Adrenal gland (tissue), 9 donors: ENCODE measurements at regions not wholly inside any gene's neighbourhood (a gene's known extent, or its start where the extent isn't known, plus 50 kb on each side); places are given as distances from the start of the nearest gene placed in this dataset.

Source experiments
- DNase-seq, 7 donors: peaks; one replicate each; pipeline ENCODE4 v3.0.0-alpha.2; 2019 to 2020
- H3K27ac ChIP-seq, 5 donors: fragments of 200-600 bp; sonication (generic) in 4 of 5; 1 replicate in 3 of 5; 2 replicates in 2 of 5; pipeline versions ENCODE4 v1.5.1 to v1.8.0; 2016 to 2020; ENCODE audit warnings: mild to moderate bottlenecking in 1 of 5
- H3K27me3 ChIP-seq: fragments of 200-600 bp; 2 replicates; pipeline ENCODE4 v1.8.0; 2021
- H3K36me3 ChIP-seq, 2 donors: fragments of 200-600 bp; replicated peaks in 1 of 2; 1 replicate in 1 of 2; 2 replicates in 1 of 2; pipeline versions ENCODE4 v1.5.1 to v1.8.0; 2018 to 2022
- H3K4me1 ChIP-seq, 2 donors: fragments of 200-600 bp; replicated peaks in 1 of 2; 1 replicate in 1 of 2; 2 replicates in 1 of 2; pipeline versions ENCODE4 v1.5.1 to v1.8.0; 2018 to 2021
- H3K4me3 ChIP-seq, 4 donors: fragments of 200-600 bp; sonication (generic) in 3 of 4; one replicate each; pipeline ENCODE4 v1.5.1; 2016 to 2018
- H3K9me3 ChIP-seq, 3 donors: fragments of 200-600 bp; sonication (generic) in 1 of 3; replicated peaks in 1 of 3; 1 replicate in 2 of 3; 2 replicates in 1 of 3; pipeline versions ENCODE4 v1.5.1 to v1.8.0; 2016 to 2021
- POLR2A ChIP-seq, 2 donors: fragments of 450-650 bp; IDR thresholded peaks; one replicate each; pipeline ENCODE4 v1.6.1; 2017; ENCODE audit warnings: antibody characterized with exemption in 2 of 2, mild to moderate bottlenecking in 2 of 2, moderate library complexity in 1 of 2
- WGBS, 4 donors: extraction: QIAGEN DNeasy Blood & Tissue Kit in 2 of 4; methylation state at CpG; one replicate each; pipeline versions ENCODE4 v1.1.5 to v1.1.7; 2013 to 2017; 5-methylcytosine and 5-hydroxymethylcytosine counted together
- intact Hi-C, 2 donors: fragments of 100-400 bp; cut with DNase I; formaldehyde crosslinking; loops; one replicate each; pipeline versions ENCODE4 v1.14.1 to v1.15.0; 2022 to 2023
- TF ChIP-seq, protein P1 (sequence below), 6 experiments: fragments of 450-650 bp in 4 of 6; fragments of 200-600 bp in 2 of 6; sonication (generic) in 1 of 6; IDR thresholded peaks; 1 replicate in 5 of 6; 2 replicates in 1 of 6; pipeline versions ENCODE4 v1.5.1 to v1.8.0; 2016 to 2021; ENCODE audit warnings: antibody characterized with exemption in 6 of 6, mild to moderate bottlenecking in 2 of 6, moderate library complexity in 1 of 6
- donor health status: healthy with polysubstance abuse.
- donor health status: Bipolar disorder and iron deficiency.
- donor health status: DM: yes; HTN: yes; CAD: no.
- donor health status: DM: no; HTN: no; CAD: no.
- donor health status: DM: no; HTN: no; CAD: no.

- no peaks in the 10 kb centered on the region for H3K9me3 ChIP-seq
- no peak for DNase-seq
- 67 to 75% (median 69%) methylated on average over 4 of the region's 4 CpGs for WGBS, 4 donors
- intact Hi-C loops: no loop called here
- H3K4me3 ChIP-seq: no peak overlapping the region
- H3K36me3 ChIP-seq: no peaks in the 10 kb centered on the region
- H3K27me3 ChIP-seq: no peaks in the 10 kb centered on the region
- TF ChIP-seq, protein P1, sequence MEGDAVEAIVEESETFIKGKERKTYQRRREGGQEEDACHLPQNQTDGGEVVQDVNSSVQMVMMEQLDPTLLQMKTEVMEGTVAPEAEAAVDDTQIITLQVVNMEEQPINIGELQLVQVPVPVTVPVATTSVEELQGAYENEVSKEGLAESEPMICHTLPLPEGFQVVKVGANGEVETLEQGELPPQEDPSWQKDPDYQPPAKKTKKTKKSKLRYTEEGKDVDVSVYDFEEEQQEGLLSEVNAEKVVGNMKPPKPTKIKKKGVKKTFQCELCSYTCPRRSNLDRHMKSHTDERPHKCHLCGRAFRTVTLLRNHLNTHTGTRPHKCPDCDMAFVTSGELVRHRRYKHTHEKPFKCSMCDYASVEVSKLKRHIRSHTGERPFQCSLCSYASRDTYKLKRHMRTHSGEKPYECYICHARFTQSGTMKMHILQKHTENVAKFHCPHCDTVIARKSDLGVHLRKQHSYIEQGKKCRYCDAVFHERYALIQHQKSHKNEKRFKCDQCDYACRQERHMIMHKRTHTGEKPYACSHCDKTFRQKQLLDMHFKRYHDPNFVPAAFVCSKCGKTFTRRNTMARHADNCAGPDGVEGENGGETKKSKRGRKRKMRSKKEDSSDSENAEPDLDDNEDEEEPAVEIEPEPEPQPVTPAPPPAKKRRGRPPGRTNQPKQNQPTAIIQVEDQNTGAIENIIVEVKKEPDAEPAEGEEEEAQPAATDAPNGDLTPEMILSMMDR (IDR thresholded peaks at IDR 0.05): no peak
- TF ChIP-seq POLR2A (IDR thresholded peaks at IDR 0.05): no peak
- no peaks in the 10 kb centered on the region for H3K4me1 ChIP-seq
- H3K27ac ChIP-seq: no peak overlapping the region
Measured at GRCh38 chr5:117881426-117882230, 1106.7 kb downstream of the DTWD2 start.

DNA sequence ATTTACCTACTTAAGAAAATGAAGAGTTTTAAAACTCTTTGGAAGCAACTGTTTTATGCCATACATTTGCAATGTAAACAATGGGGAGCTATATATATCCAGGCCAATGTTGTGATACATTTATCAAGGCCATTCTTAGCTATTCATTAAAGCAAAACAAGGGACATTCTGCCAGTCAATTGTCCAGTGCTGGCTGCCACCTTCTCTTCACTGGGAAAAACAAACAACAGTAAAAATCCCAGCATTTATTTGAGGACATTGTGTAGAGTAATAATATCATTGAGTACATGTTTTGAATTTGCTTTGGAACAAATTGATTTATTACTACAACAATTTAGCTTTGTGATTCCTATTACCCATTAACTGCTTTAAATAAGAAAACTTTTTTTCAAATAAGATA is 1107.4 kb downstream of the DTWD2 start:
- no peaks in the 10 kb centered on the region for H3K27me3 ChIP-seq
- H3K9me3 ChIP-seq: no peaks in the 10 kb centered on the region
- H3K4me3 ChIP-seq: no peak overlapping the region
- no peak for DNase-seq
- TF ChIP-seq, protein P1 (IDR thresholded peaks at IDR 0.05): no peak
- no peak for TF ChIP-seq POLR2A (IDR thresholded peaks at IDR 0.05)
- no peak overlapping the region for H3K27ac ChIP-seq
- H3K4me1 ChIP-seq: no peaks in the 10 kb centered on the region
- H3K36me3 ChIP-seq: no peaks in the 10 kb centered on the region
- intact Hi-C loops: no loop called here

DNA sequence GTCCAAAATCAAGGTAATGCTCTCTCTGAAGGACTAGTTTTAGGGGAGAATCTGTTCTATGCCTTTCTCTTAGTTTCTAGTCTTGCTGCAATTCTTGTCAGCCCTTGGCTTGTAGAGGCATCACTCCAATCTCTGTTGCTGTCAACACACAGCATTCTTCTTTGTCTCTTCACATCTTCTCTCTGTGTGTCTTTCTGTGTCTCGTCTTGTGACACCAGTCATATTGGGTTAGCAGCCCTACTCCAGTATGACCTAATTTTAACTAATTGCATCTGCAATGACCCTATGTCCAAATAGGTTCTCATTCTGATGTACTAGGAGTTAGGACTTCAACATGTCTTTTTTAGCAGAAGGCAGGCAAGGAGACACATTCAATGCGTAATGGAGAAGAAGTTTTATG is 1110.6 kb downstream of the DTWD2 start:
- WGBS, 4 donors: 69 to 83% (median 77%) methylated on average over 2 of the region's 2 CpGs
- Histone ChIP-seq H3K9me3 (no peaks in the 10 kb centered on the region), H3K4me3 (no peak overlapping the region), H3K4me1 (no peaks in the 10 kb centered on the region), H3K27me3 (no peaks in the 10 kb centered on the region), H3K27ac (no peak overlapping the region), H3K36me3 (no peaks in the 10 kb centered on the region)
- intact Hi-C loops: no loop called here
- DNase-seq: no peak
- no peak for TF ChIP-seq POLR2A (IDR thresholded peaks at IDR 0.05)
- TF ChIP-seq, protein P1 (IDR thresholded peaks at IDR 0.05): no peak

DNA sequence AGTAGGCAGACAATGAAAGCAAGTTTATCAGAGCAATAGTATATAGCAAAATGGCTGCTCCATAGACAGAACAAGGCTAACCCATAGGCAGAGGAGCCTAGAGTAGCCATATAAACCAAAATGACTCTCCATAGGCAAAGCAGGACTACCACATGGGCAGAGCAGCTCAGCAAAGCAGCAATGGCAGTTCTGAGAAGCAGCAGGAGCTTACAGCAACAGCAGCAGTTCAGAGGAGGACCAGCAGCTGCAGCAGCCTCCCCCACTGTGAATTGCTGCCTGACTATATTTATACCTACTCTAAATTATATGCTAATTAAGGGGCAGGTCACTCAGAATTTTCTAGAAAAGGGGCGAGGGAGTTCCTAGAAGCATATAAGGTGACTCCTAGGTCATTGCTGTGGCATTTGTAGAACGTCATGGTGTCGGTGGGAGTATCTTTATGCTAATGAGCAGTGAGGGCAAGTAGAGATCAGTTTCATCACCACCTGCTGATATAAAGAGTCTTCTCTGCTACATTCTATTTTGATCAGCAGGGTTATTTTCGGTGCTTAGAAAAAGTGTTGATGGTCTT is 1115.5 kb downstream of the DTWD2 start:
- no peaks in the 10 kb centered on the region for H3K9me3 ChIP-seq
- 71 to 85% (median 76%) methylated on average over 4 of the region's 4 CpGs for WGBS, 4 donors
- no peak overlapping the region for H3K4me3 ChIP-seq
- no peak for TF ChIP-seq POLR2A (IDR thresholded peaks at IDR 0.05)
- TF ChIP-seq, protein P1 (IDR thresholded peaks at IDR 0.05): no peak
- intact Hi-C loops: no loop called here
- H3K36me3 ChIP-seq: no peaks in the 10 kb centered on the region
- H3K27ac ChIP-seq: no peak overlapping the region
- DNase-seq: no peak
- no peaks in the 10 kb centered on the region for H3K27me3 ChIP-seq
- no peaks in the 10 kb centered on the region for H3K4me1 ChIP-seq
